ENCODE measurements at regions not wholly inside any gene's neighbourhood (a gene's known extent, or its start where the extent isn't known, plus 50 kb on each side); places are given as distances from the start of the nearest gene placed in this dataset.

GRCh38 chr14:65906344-65906743, 493.8 kb downstream of the FUT8 start:
- Histone ChIP-seq H3K27ac (ENCODE audit: insufficient read depth in 1 of 2, low read depth in 1 of 2, low read length in 2 of 2, poor library complexity in 1 of 2, severe bottlenecking in 2 of 2) (no peak overlapping the region), H3K4me3 (ENCODE audit: control insufficient read depth in 1 of 7, extremely low read depth in 1 of 7, insufficient read depth in 4 of 7, low read depth in 2 of 7, low read length in 6 of 7) (no peak overlapping the region), H3K36me3 (ENCODE audit: control insufficient read depth in 4 of 4, insufficient read depth in 4 of 4, low read length in 3 of 4) (no peaks in the 10 kb centered on the region), H3K9me3 (ENCODE audit: control extremely low read depth in 1 of 5, control insufficient read depth in 4 of 5, insufficient read depth in 2 of 5, low read depth in 1 of 5, low read length in 4 of 5) (peaks cover 0 to 5% (median 4%) of the 10 kb centered on the region in 5 experiments), H3K4me1 (ENCODE audit: control extremely low read depth in 1 of 4, control insufficient read depth in 4 of 4, insufficient read depth in 4 of 4, low read length in 3 of 4) (no peaks in the 10 kb centered on the region), H3K27me3 (replicated peaks in 2 of 5; ENCODE audit: control insufficient read depth in 4 of 5, insufficient read depth in 5 of 5, low read length in 4 of 5) (no peaks in the 10 kb centered on the region)
- DNase-seq, result no peak
- 100% methylated on average over 2 of the region's 4 CpGs for WGBS (ENCODE audit: insufficient coverage)
- POLR2A ChIA-PET, result no interaction called here
- CTCF ChIA-PET, result no interaction called here

- Histone ChIP-seq H3K36me3 (ENCODE audit: control insufficient read depth in 4 of 4, insufficient read depth in 4 of 4, low read length in 3 of 4) (no peaks in the 10 kb centered on the region), H3K9me3 (ENCODE audit: control extremely low read depth in 1 of 5, control insufficient read depth in 4 of 5, insufficient read depth in 2 of 5, low read depth in 1 of 5, low read length in 4 of 5) (no peaks in the 10 kb centered on the region), H3K4me1 (ENCODE audit: control extremely low read depth in 1 of 4, control insufficient read depth in 4 of 4, insufficient read depth in 4 of 4, low read length in 3 of 4) (no peaks in the 10 kb centered on the region), H3K4me3 (ENCODE audit: control insufficient read depth in 1 of 7, extremely low read depth in 1 of 7, insufficient read depth in 4 of 7, low read depth in 2 of 7, low read length in 6 of 7) (no peak overlapping the region), H3K27me3 (replicated peaks in 2 of 5; ENCODE audit: control insufficient read depth in 4 of 5, insufficient read depth in 5 of 5, low read length in 4 of 5) (no peaks in the 10 kb centered on the region), H3K27ac (ENCODE audit: insufficient read depth in 1 of 2, low read depth in 1 of 2, low read length in 2 of 2, poor library complexity in 1 of 2, severe bottlenecking in 2 of 2) (no peak overlapping the region)
- ChIA-PET POLR2A (no interaction called here), CTCF (no interaction called here)
- DNase-seq, result no peak
- 92% methylated on average over 2 of the region's 2 CpGs for WGBS (ENCODE audit: insufficient coverage)
These were observed 494.4 kb downstream of the FUT8 start for GRCh38 chr14:65906948-65907347.

GRCh38 chr14:65910108-65910786, 497.7 kb downstream of the FUT8 start:
- DNase-seq, result no peak
- ChIA-PET CTCF (interaction anchor here (0.8 kb wide), 1 partner anchor 49 kb away, joined by 3 read pairs; no protein-coding TSS in a partner anchor), POLR2A (no interaction called here)
- WGBS (ENCODE audit: insufficient coverage), result 86% methylated on average over 4 of the region's 4 CpGs
- Histone ChIP-seq H3K9me3 (ENCODE audit: control extremely low read depth in 1 of 5, control insufficient read depth in 4 of 5, insufficient read depth in 2 of 5, low read depth in 1 of 5, low read length in 4 of 5) (no peaks in the 10 kb centered on the region), H3K27ac (ENCODE audit: insufficient read depth in 1 of 2, low read depth in 1 of 2, low read length in 2 of 2, poor library complexity in 1 of 2, severe bottlenecking in 2 of 2) (no peak overlapping the region), H3K36me3 (ENCODE audit: control insufficient read depth in 4 of 4, insufficient read depth in 4 of 4, low read length in 3 of 4) (no peaks in the 10 kb centered on the region), H3K27me3 (replicated peaks in 2 of 5; ENCODE audit: control insufficient read depth in 4 of 5, insufficient read depth in 5 of 5, low read length in 4 of 5) (no peaks in the 10 kb centered on the region), H3K4me3 (ENCODE audit: control insufficient read depth in 1 of 7, extremely low read depth in 1 of 7, insufficient read depth in 4 of 7, low read depth in 2 of 7, low read length in 6 of 7) (no peak overlapping the region), H3K4me1 (ENCODE audit: control extremely low read depth in 1 of 4, control insufficient read depth in 4 of 4, insufficient read depth in 4 of 4, low read length in 3 of 4) (no peaks in the 10 kb centered on the region)

- H3K27me3 ChIP-seq (replicated peaks in 2 of 5; ENCODE audit: control insufficient read depth in 4 of 5, insufficient read depth in 5 of 5, low read length in 4 of 5), result no peaks in the 10 kb centered on the region
- H3K9me3 ChIP-seq (ENCODE audit: control extremely low read depth in 1 of 5, control insufficient read depth in 4 of 5, insufficient read depth in 2 of 5, low read depth in 1 of 5, low read length in 4 of 5), result no peaks in the 10 kb centered on the region
- ChIA-PET CTCF (no interaction called here), POLR2A (no interaction called here)
- H3K4me3 ChIP-seq (ENCODE audit: control insufficient read depth in 1 of 7, extremely low read depth in 1 of 7, insufficient read depth in 4 of 7, low read depth in 2 of 7, low read length in 6 of 7), result no peak overlapping the region
- no peaks in the 10 kb centered on the region for H3K4me1 ChIP-seq (ENCODE audit: control extremely low read depth in 1 of 4, control insufficient read depth in 4 of 4, insufficient read depth in 4 of 4, low read length in 3 of 4)
- no peaks in the 10 kb centered on the region for H3K36me3 ChIP-seq (ENCODE audit: control insufficient read depth in 4 of 4, insufficient read depth in 4 of 4, low read length in 3 of 4)
- H3K27ac ChIP-seq (ENCODE audit: insufficient read depth in 1 of 2, low read depth in 1 of 2, low read length in 2 of 2, poor library complexity in 1 of 2, severe bottlenecking in 2 of 2), result no peak overlapping the region
- DNase-seq, result no peak
These were observed 502.6 kb downstream of the FUT8 start for GRCh38 chr14:65915125-65915524.

- CTCF ChIA-PET, result no interaction called here
- WGBS (ENCODE audit: insufficient coverage), result 100% methylated on average over 2 of the region's 2 CpGs
These were observed 503.5 kb downstream of the FUT8 start for GRCh38 chr14:65916055-65916454.

GRCh38 chr14:65920996-65921395, 508.5 kb downstream of the FUT8 start:
- Histone ChIP-seq H3K4me3 (ENCODE audit: control insufficient read depth in 1 of 7, extremely low read depth in 1 of 7, insufficient read depth in 4 of 7, low read depth in 2 of 7, low read length in 6 of 7) (no peak overlapping the region), H3K27ac (ENCODE audit: insufficient read depth in 1 of 2, low read depth in 1 of 2, low read length in 2 of 2, poor library complexity in 1 of 2, severe bottlenecking in 2 of 2) (no peak overlapping the region), H3K36me3 (ENCODE audit: control insufficient read depth in 4 of 4, insufficient read depth in 4 of 4, low read length in 3 of 4) (no peaks in the 10 kb centered on the region), H3K27me3 (replicated peaks in 2 of 5; ENCODE audit: control insufficient read depth in 4 of 5, insufficient read depth in 5 of 5, low read length in 4 of 5) (no peaks in the 10 kb centered on the region), H3K9me3 (ENCODE audit: control extremely low read depth in 1 of 5, control insufficient read depth in 4 of 5, insufficient read depth in 2 of 5, low read depth in 1 of 5, low read length in 4 of 5) (no peaks in the 10 kb centered on the region), H3K4me1 (ENCODE audit: control extremely low read depth in 1 of 4, control insufficient read depth in 4 of 4, insufficient read depth in 4 of 4, low read length in 3 of 4) (peaks cover 0 to 4% (median under 1%) of the 10 kb centered on the region in 4 experiments)
- no peak for DNase-seq
- 100% methylated on average over 2 of the region's 2 CpGs for WGBS (ENCODE audit: insufficient coverage)
- CTCF ChIA-PET, result no interaction called here
- POLR2A ChIA-PET, result no interaction called here

More at GRCh38 chr14:65916055-65916454, 503.5 kb downstream of the FUT8 start:
- H3K4me1 ChIP-seq (ENCODE audit: control extremely low read depth in 1 of 4, control insufficient read depth in 4 of 4, insufficient read depth in 4 of 4, low read length in 3 of 4), result no peaks in the 10 kb centered on the region
- no peak overlapping the region for H3K27ac ChIP-seq (ENCODE audit: insufficient read depth in 1 of 2, low read depth in 1 of 2, low read length in 2 of 2, poor library complexity in 1 of 2, severe bottlenecking in 2 of 2)
- DNase-seq, result no peak
- H3K36me3 ChIP-seq (ENCODE audit: control insufficient read depth in 4 of 4, insufficient read depth in 4 of 4, low read length in 3 of 4), result no peaks in the 10 kb centered on the region
- H3K27me3 ChIP-seq (replicated peaks in 2 of 5; ENCODE audit: control insufficient read depth in 4 of 5, insufficient read depth in 5 of 5, low read length in 4 of 5), result no peaks in the 10 kb centered on the region
- H3K4me3 ChIP-seq (ENCODE audit: control insufficient read depth in 1 of 7, extremely low read depth in 1 of 7, insufficient read depth in 4 of 7, low read depth in 2 of 7, low read length in 6 of 7), result no peak overlapping the region
- POLR2A ChIA-PET, result no interaction called here
- no peaks in the 10 kb centered on the region for H3K9me3 ChIP-seq (ENCODE audit: control extremely low read depth in 1 of 5, control insufficient read depth in 4 of 5, insufficient read depth in 2 of 5, low read depth in 1 of 5, low read length in 4 of 5)

DNA sequence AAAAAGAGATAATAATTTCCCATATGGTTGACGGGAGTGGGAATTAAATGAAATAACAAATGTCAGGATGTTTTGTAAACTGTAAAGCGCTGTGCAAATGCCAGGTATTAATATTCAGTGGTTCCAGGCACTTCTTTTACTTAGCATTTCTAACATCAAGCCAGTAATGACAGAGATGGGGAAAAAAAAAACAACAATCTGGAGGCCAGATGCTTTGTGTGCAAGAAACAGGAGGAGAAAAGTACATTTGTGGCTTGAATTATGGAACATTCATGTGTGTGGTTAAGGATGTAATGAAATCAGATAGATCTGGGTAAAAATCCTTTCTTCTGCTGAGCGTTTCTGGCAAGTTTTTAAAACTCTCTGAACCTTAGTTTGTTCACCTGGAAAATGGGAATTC, 509.6 kb downstream of the FUT8 start:
- Histone ChIP-seq H3K27ac (ENCODE audit: insufficient read depth in 1 of 2, low read depth in 1 of 2, low read length in 2 of 2, poor library complexity in 1 of 2, severe bottlenecking in 2 of 2) (no peak overlapping the region), H3K4me3 (ENCODE audit: control insufficient read depth in 1 of 7, extremely low read depth in 1 of 7, insufficient read depth in 4 of 7, low read depth in 2 of 7, low read length in 6 of 7) (no peak overlapping the region), H3K9me3 (ENCODE audit: control extremely low read depth in 1 of 5, control insufficient read depth in 4 of 5, insufficient read depth in 2 of 5, low read depth in 1 of 5, low read length in 4 of 5) (no peaks in the 10 kb centered on the region), H3K27me3 (replicated peaks in 2 of 5; ENCODE audit: control insufficient read depth in 4 of 5, insufficient read depth in 5 of 5, low read length in 4 of 5) (no peaks in the 10 kb centered on the region), H3K4me1 (ENCODE audit: control extremely low read depth in 1 of 4, control insufficient read depth in 4 of 4, insufficient read depth in 4 of 4, low read length in 3 of 4) (peaks cover 5 to 10% (median 6%) of the 10 kb centered on the region in 4 experiments), H3K36me3 (ENCODE audit: control insufficient read depth in 4 of 4, insufficient read depth in 4 of 4, low read length in 3 of 4) (no peaks in the 10 kb centered on the region)
- DNase-seq, result no peak
- no CpG with 5 or more reads among the region's 3 CpGs for WGBS (ENCODE audit: insufficient coverage)
- ChIA-PET CTCF (no interaction called here), POLR2A (no interaction called here)

All from common myeloid progenitor, CD34-positive (primary cell).